Right atrium auricular region (tissue), 2 donors: ENCODE measurements at regions not wholly inside any gene's neighbourhood (a gene's known extent, or its start where the extent isn't known, plus 50 kb on each side); places are given as distances from the start of the nearest gene placed in this dataset.

Experiments used
- DNase-seq: peaks from one replicate; pipeline ENCODE4 v3.0.0-alpha.2; 2019; ENCODE audit warnings: low spot score
- H3K27ac ChIP-seq, 2 donors: fragments of 200-600 bp; sonication (generic); 1 replicate in 1 of 2; 2 replicates in 1 of 2; pipeline ENCODE4 v1.5.1; 2016 to 2019
- H3K27me3 ChIP-seq, 2 donors: fragments of 200-600 bp; sonication (generic); one replicate each; pipeline versions ENCODE4 v1.5.1 to v1.6.0; 2017 to 2019
- H3K36me3 ChIP-seq: fragments of 200-600 bp; sonication (generic); one replicate; pipeline ENCODE4 v1.5.1; 2016
- H3K4me1 ChIP-seq, 2 donors: fragments of 200-600 bp; sonication (generic); one replicate each; pipeline versions ENCODE4 v1.5.1 to v1.6.0; 2017 to 2019
- H3K4me3 ChIP-seq, 2 donors: fragments of 200-600 bp; sonication (generic); 1 replicate in 1 of 2; 2 replicates in 1 of 2; pipeline ENCODE4 v1.5.1; 2017 to 2019; ENCODE audit warnings: mild to moderate bottlenecking in 1 of 2, moderate library complexity in 1 of 2
- H3K9me3 ChIP-seq, 2 donors: fragments of 200-600 bp; sonication (generic); one replicate each; pipeline ENCODE4 v1.5.1; 2019
- CTCF ChIP-seq, 2 donors: fragments of 200-600 bp; sonication (generic); IDR thresholded peaks; one replicate each; pipeline ENCODE4 v1.5.1; 2019; ENCODE audit warnings: antibody characterized with exemption in 2 of 2

DNA sequence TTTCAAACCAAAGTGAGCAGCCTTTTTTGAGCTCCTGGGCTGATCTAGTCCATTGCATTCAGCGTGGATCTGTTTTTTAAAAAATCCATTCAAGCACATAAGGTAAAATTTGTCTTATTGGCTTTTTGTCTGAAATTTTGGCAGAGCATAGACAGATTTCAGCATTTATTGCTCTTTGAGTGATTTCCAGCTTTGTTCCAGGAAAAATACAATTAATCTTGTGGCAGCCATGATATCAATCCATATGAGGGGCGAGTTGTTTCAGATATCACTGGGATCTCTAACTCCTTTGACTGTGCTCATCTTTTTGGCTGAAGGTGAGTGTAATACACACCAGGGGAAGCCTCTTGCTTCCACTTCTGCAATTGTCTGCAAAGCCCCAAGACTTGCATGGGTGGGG, 523.9 kb downstream of the SLC4A3 start:
- no peak for DNase-seq
- Histone ChIP-seq H3K9me3 (no peaks in the 10 kb centered on the region), H3K36me3 (no peaks in the 10 kb centered on the region), H3K4me1 (no peaks in the 10 kb centered on the region), H3K4me3 (no peak overlapping the region), H3K27me3 (no peaks in the 10 kb centered on the region), H3K27ac (no peak overlapping the region)
- TF ChIP-seq CTCF (IDR thresholded peaks at IDR 0.05) = no peak

- no peak for DNase-seq
Observed at GRCh38 chr2:220152281-220152935, 525.0 kb downstream of the SLC4A3 start.

GRCh38 chr2:220153118-220153517, 525.7 kb downstream of the SLC4A3 start:
- DNase-seq = no peak
- no peak overlapping the region for H3K4me3 ChIP-seq

More at GRCh38 chr2:220152281-220152935, 525.0 kb downstream of the SLC4A3 start:
- Histone ChIP-seq H3K27ac (no peak overlapping the region), H3K36me3 (no peaks in the 10 kb centered on the region), H3K4me3 (no peak overlapping the region), H3K4me1 (no peaks in the 10 kb centered on the region), H3K9me3 (no peaks in the 10 kb centered on the region), H3K27me3 (no peaks in the 10 kb centered on the region)
- TF ChIP-seq CTCF (IDR thresholded peaks at IDR 0.05) = no peak

GRCh38 chr2:220154304-220154703, 526.9 kb downstream of the SLC4A3 start:
- no peaks in the 10 kb centered on the region for H3K36me3 ChIP-seq
- no peaks in the 10 kb centered on the region for H3K4me1 ChIP-seq
- no peaks in the 10 kb centered on the region for H3K9me3 ChIP-seq
- no peak for DNase-seq
- no peak for TF ChIP-seq CTCF (IDR thresholded peaks at IDR 0.05)
- no peaks in the 10 kb centered on the region for H3K27me3 ChIP-seq
- H3K4me3 ChIP-seq = no peak overlapping the region
- H3K27ac ChIP-seq = no peak overlapping the region

More at GRCh38 chr2:220153118-220153517, 525.7 kb downstream of the SLC4A3 start:
- Histone ChIP-seq H3K9me3 (no peaks in the 10 kb centered on the region), H3K36me3 (no peaks in the 10 kb centered on the region), H3K27me3 (no peaks in the 10 kb centered on the region), H3K27ac (no peak overlapping the region), H3K4me1 (no peaks in the 10 kb centered on the region)
- no peak for TF ChIP-seq CTCF (IDR thresholded peaks at IDR 0.05)

- DNase-seq = no peak
- no peak for TF ChIP-seq CTCF (IDR thresholded peaks at IDR 0.05)
- no peak overlapping the region for H3K4me3 ChIP-seq
Observed at GRCh38 chr2:220157312-220157711, 529.9 kb downstream of the SLC4A3 start.

GRCh38 chr2:220159738-220160137, 532.3 kb downstream of the SLC4A3 start:
- no peak for TF ChIP-seq CTCF (IDR thresholded peaks at IDR 0.05)
- Histone ChIP-seq H3K9me3 (peaks cover 0 to 9% of the 10 kb centered on the region in 2 donors), H3K4me1 (no peaks in the 10 kb centered on the region), H3K27ac (no peak overlapping the region), H3K27me3 (no peaks in the 10 kb centered on the region), H3K36me3 (no peaks in the 10 kb centered on the region), H3K4me3 (no peak overlapping the region)
- DNase-seq = no peak

More at GRCh38 chr2:220157312-220157711, 529.9 kb downstream of the SLC4A3 start:
- Histone ChIP-seq H3K27ac (no peak overlapping the region), H3K36me3 (no peaks in the 10 kb centered on the region), H3K4me1 (no peaks in the 10 kb centered on the region), H3K27me3 (no peaks in the 10 kb centered on the region), H3K9me3 (peaks cover 0 to 9% of the 10 kb centered on the region in 2 donors)
